Cardiac fibroblast (primary cell): ENCODE measurements at regions not wholly inside any gene's neighbourhood (a gene's known extent, or its start where the extent isn't known, plus 50 kb on each side); places are given as distances from the start of the nearest gene placed in this dataset.

Source experiments
- DNase-seq, 2 donors: peaks; one replicate each; pipeline versions ENCODE4 v3.0.0 to v3.0.0-alpha.2; 2010; ENCODE audit warnings: low read depth in 2 of 2
- H3K4me3 ChIP-seq, 2 donors: replicated peaks in 1 of 2; 1 replicate in 1 of 2; 2 replicates in 1 of 2; pipeline ENCODE4 v1.5.1; 2011; ENCODE audit warnings: low read depth in 2 of 2, low read length in 2 of 2, mild to moderate bottlenecking in 2 of 2, moderate library complexity in 1 of 2
- CTCF ChIP-seq: IDR thresholded peaks from one replicate; pipeline ENCODE4 v1.5.1; 2011; ENCODE audit warnings: low read depth, mild to moderate bottlenecking, low read length, inconsistent platforms

- TF ChIP-seq CTCF, result no peak
- no peak for DNase-seq
- no peak overlapping the region for H3K4me3 ChIP-seq
These were observed 86.7 kb upstream of the PRKAR2B start for GRCh38 chr7:106957766-106958165.

GRCh38 chr7:106959753-106960152 is 84.8 kb upstream of the PRKAR2B start:
- DNase-seq, result no peak
- TF ChIP-seq CTCF, result peak; percentile 15
- no peak overlapping the region for H3K4me3 ChIP-seq

- no peak for TF ChIP-seq CTCF
These were observed 81.8 kb upstream of the PRKAR2B start for GRCh38 chr7:106962751-106963150.

GRCh38 chr7:106964466-106964865 is 80.0 kb upstream of the PRKAR2B start:
- no peak for TF ChIP-seq CTCF
- H3K4me3 ChIP-seq, result no peak overlapping the region
- DNase-seq, result no peak

More at GRCh38 chr7:106962751-106963150, 81.8 kb upstream of the PRKAR2B start:
- no peak for DNase-seq
- no peak overlapping the region for H3K4me3 ChIP-seq

- TF ChIP-seq CTCF, result no peak
- no peak for DNase-seq
- H3K4me3 ChIP-seq, result no peak overlapping the region
These were observed 79.4 kb upstream of the PRKAR2B start for GRCh38 chr7:106965108-106965507.

- TF ChIP-seq CTCF, result no peak
- DNase-seq, result no peak
- H3K4me3 ChIP-seq, result no peak overlapping the region
These were observed 78.4 kb upstream of the PRKAR2B start for GRCh38 chr7:106966121-106966520.

- TF ChIP-seq CTCF, result no peak
- H3K4me3 ChIP-seq, result no peak overlapping the region
- DNase-seq, result no peak
These were observed 76.3 kb upstream of the PRKAR2B start for GRCh38 chr7:106968160-106968559.
